ENCODE measurements at regions not wholly inside any gene's neighbourhood (a gene's known extent, or its start where the extent isn't known, plus 50 kb on each side); places are given as distances from the start of the nearest gene placed in this dataset.

- WGBS, 2 donors = 94 to 97% methylated on average over 2 of the region's 2 CpGs
- Histone ChIP-seq H3K9me3 (no peaks in the 10 kb centered on the region), H3K27me3 (no peaks in the 10 kb centered on the region), H3K36me3 (no peaks in the 10 kb centered on the region), H3K27ac (no peak overlapping the region), H3K4me3 (replicated peaks in 1 of 3) (no peak overlapping the region), H3K4me1 (no peaks in the 10 kb centered on the region)
- intact Hi-C loops (cut with DNase I) = no loop called here
- TF ChIP-seq POLR2A (IDR thresholded peaks at IDR 0.05) (no peak), CTCF (IDR thresholded peaks at IDR 0.05) (no peak)
- DNase-seq = no peak
Observed at GRCh38 chr15:77688693-77689092, 56.0 kb upstream of the LINGO1 start.

- DNase-seq = no peak
- 74 to 83% methylated on average over 6 to 8 of the region's 8 CpGs for WGBS, 2 donors
- no peaks in the 10 kb centered on the region for H3K4me1 ChIP-seq
- no peaks in the 10 kb centered on the region for H3K27me3 ChIP-seq
- intact Hi-C loops (cut with DNase I) = no loop called here
- no peak overlapping the region for H3K27ac ChIP-seq
- H3K36me3 ChIP-seq = no peaks in the 10 kb centered on the region
- no peaks in the 10 kb centered on the region for H3K9me3 ChIP-seq
- TF ChIP-seq CTCF (IDR thresholded peaks at IDR 0.05) (no peak), POLR2A (IDR thresholded peaks at IDR 0.05) (no peak)
- H3K4me3 ChIP-seq (replicated peaks in 1 of 3) = no peak overlapping the region
Observed at GRCh38 chr15:77688266-77688665, 55.6 kb upstream of the LINGO1 start.

GRCh38 chr15:77685082-77685815 lies 52.5 kb upstream of the LINGO1 start:
- Histone ChIP-seq H3K36me3 (no peaks in the 10 kb centered on the region), H3K27me3 (no peaks in the 10 kb centered on the region), H3K9me3 (no peaks in the 10 kb centered on the region), H3K27ac (no peak overlapping the region), H3K4me3 (replicated peaks in 1 of 3) (no peak overlapping the region), H3K4me1 (no peaks in the 10 kb centered on the region)
- TF ChIP-seq POLR2A (IDR thresholded peaks at IDR 0.05) (no peak), CTCF (IDR thresholded peaks at IDR 0.05) (no peak)
- DNase-seq = no peak
- 77 to 82% methylated on average over 7 of the region's 7 CpGs for WGBS, 2 donors
- intact Hi-C loops (cut with DNase I) = no loop called here

- H3K4me1 ChIP-seq = no peaks in the 10 kb centered on the region
- H3K27ac ChIP-seq = no peak overlapping the region
- no peaks in the 10 kb centered on the region for H3K27me3 ChIP-seq
- 67 to 86% methylated on average over 5 to 6 of the region's 7 CpGs for WGBS, 2 donors
- no peaks in the 10 kb centered on the region for H3K9me3 ChIP-seq
- no peak for DNase-seq
- no peaks in the 10 kb centered on the region for H3K36me3 ChIP-seq
- no peak overlapping the region for H3K4me3 ChIP-seq (replicated peaks in 1 of 3)
- no peak for TF ChIP-seq POLR2A (IDR thresholded peaks at IDR 0.05)
- TF ChIP-seq CTCF (IDR thresholded peaks at IDR 0.05) = no peak
- intact Hi-C loops (cut with DNase I) = no loop called here
Observed at GRCh38 chr15:77684341-77685081, 51.8 kb upstream of the LINGO1 start.

- Histone ChIP-seq H3K9me3 (no peaks in the 10 kb centered on the region), H3K4me1 (no peaks in the 10 kb centered on the region), H3K27ac (no peak overlapping the region), H3K36me3 (no peaks in the 10 kb centered on the region), H3K27me3 (no peaks in the 10 kb centered on the region), H3K4me3 (replicated peaks in 1 of 3) (no peak overlapping the region)
- 51 to 54% methylated on average over 9 of the region's 9 CpGs for WGBS, 2 donors
- TF ChIP-seq CTCF (IDR thresholded peaks at IDR 0.05) = no peak
- intact Hi-C loops (cut with DNase I) = no loop called here
- DNase-seq = no peak
Observed at GRCh38 chr15:77682564-77682963, 49.9 kb upstream of the LINGO1 start.

Measured in thyroid gland (tissue), 4 donors.